Astrocyte of the cerebellum (primary cell): ENCODE measurements at regions not wholly inside any gene's neighbourhood (a gene's known extent, or its start where the extent isn't known, plus 50 kb on each side); places are given as distances from the start of the nearest gene placed in this dataset.

Experiments
- DNase-seq: peaks from one replicate; pipeline ENCODE4 v3.0.0-alpha.2; 2011; ENCODE audit warnings: low read depth
- H3K4me3 ChIP-seq: 2 replicates; pipeline ENCODE4 v1.5.1; 2011; ENCODE audit warnings: mild to moderate bottlenecking, low read depth, low read length, moderate library complexity
- in situ Hi-C: cut with HindIII; loops from 2 replicates; pipeline ENCODE4 v1.10.0; 2017; ENCODE audit warnings: low sequenced_read_pairs
- TF ChIP-seq, protein P1 (sequence below): IDR thresholded peaks from 2 replicates; pipeline ENCODE4 v1.5.1; 2012; ENCODE audit warnings: low read length, low read depth, moderate library complexity, mild to moderate bottlenecking; ENCODE audit errors: missing control alignments

DNA sequence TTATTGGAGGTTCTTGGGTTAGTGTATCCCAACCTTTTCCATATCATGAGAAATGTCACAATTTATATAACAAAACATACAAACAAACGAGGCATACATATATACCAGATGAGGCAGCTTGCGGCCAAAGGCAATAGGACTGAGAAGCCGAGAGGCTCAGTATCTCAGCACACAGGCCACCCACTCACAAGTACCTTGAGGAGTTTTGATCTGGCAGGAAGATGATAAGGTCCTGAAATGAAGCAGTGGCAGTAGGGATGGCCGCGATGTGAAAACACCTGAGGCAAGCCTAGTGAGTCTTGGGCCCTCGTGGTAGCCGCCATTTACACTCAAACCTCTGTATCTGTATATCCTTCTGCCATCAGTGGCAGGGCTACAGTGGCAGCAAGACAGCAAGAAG is 55.3 kb upstream of the PRPS1 start:
- in situ Hi-C loops: no loop called here
- no peak overlapping the region for H3K4me3 ChIP-seq
- DNase-seq: no peak
- TF ChIP-seq, protein P1, sequence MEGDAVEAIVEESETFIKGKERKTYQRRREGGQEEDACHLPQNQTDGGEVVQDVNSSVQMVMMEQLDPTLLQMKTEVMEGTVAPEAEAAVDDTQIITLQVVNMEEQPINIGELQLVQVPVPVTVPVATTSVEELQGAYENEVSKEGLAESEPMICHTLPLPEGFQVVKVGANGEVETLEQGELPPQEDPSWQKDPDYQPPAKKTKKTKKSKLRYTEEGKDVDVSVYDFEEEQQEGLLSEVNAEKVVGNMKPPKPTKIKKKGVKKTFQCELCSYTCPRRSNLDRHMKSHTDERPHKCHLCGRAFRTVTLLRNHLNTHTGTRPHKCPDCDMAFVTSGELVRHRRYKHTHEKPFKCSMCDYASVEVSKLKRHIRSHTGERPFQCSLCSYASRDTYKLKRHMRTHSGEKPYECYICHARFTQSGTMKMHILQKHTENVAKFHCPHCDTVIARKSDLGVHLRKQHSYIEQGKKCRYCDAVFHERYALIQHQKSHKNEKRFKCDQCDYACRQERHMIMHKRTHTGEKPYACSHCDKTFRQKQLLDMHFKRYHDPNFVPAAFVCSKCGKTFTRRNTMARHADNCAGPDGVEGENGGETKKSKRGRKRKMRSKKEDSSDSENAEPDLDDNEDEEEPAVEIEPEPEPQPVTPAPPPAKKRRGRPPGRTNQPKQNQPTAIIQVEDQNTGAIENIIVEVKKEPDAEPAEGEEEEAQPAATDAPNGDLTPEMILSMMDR: no peak

DNA sequence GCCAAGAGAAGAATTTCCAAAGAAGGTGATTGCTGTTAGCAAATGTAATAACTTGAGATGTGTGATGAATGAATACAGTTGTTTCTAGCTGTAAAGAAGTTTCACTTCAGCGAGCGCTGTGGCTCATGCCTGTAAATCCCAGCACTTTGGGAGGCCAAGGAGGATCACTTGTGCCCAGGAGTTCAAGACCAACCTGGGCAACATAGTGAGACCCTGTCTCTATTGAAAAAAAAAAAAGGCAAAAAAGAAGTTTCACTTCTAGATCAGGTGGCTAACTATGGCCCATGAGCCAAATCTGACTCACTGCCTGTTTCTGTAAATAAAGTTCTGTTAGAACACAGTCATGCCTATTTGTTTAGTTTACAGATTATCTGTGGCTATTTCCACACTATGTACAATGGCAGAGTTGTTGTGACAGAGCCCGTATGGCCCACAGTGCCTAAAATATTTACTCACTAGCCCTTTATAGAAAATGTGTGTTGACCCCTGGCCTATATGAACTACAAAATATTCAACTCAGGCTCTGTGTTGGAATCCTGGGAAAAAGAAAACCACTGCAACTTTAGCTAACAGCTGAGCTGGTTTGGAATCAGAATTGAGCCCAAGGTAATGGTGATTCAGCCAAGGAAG is 54.1 kb upstream of the PRPS1 start:
- no peak for DNase-seq
- in situ Hi-C loops: no loop called here
- TF ChIP-seq, protein P1: no peak
- no peak overlapping the region for H3K4me3 ChIP-seq

DNA sequence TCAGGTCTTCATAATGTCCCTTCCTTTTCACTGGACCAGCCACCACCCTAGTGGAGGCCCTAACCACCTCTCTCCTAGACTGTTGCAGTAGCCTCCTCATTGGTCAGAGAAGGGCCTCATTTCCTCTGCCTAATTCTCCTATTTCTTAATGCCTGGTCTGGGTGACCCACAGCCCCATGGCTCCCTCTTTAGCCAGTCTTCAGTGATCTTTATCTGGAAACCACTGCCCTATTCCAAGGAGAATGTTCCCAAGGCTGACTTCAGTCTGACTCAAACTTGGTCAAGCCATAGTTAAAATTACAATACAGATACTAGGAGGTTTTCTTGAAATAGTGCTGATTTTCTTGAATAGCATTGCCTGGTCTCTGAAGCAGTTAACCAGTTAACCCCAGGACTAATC is 53.6 kb upstream of the PRPS1 start:
- in situ Hi-C loops: no loop called here
- TF ChIP-seq, protein P1: no peak
- DNase-seq: no peak
- no peak overlapping the region for H3K4me3 ChIP-seq

DNA sequence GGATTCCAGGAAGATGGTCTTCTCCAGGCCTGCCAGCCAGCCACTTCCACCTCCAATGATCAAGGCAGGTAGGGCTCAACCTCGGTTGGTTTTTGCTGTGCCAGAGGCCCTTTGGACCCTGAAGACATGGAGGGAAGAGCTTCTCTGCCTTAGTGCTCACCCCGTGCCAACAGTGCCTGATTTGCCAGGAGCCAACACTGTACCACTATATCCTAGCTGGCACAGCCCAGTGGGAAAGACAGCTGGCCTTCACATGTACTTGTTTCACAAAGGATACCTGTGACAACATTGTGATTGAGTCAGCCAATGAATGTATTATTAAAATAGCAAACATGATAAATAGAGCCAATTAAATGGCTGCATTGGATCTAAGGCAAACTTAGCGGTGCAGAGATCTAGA is 51.9 kb upstream of the PRPS1 start:
- no peak overlapping the region for H3K4me3 ChIP-seq
- no peak for DNase-seq
- TF ChIP-seq, protein P1: no peak
- in situ Hi-C loops: no loop called here

DNA sequence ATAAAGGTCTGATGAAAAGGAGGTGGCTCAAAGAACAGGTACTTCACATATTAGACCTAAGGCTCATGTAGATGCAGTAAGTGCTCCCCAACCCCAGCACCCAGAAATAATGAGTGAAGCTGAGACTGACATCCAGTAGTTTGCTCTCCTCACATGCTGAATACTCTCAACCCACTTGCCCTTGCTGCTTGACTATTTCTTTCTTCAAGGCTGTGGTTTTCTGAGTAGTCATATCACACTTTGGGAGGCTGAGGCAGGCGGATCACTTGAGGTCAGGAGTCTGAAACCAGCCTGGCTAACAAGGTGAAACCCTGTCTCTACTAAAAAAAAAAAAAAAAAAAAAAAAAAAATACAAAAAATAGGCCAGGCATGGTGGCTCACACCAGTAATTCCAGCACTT is 51.5 kb upstream of the PRPS1 start:
- no peak overlapping the region for H3K4me3 ChIP-seq
- DNase-seq: no peak
- TF ChIP-seq, protein P1: no peak
- in situ Hi-C loops: no loop called here

DNA sequence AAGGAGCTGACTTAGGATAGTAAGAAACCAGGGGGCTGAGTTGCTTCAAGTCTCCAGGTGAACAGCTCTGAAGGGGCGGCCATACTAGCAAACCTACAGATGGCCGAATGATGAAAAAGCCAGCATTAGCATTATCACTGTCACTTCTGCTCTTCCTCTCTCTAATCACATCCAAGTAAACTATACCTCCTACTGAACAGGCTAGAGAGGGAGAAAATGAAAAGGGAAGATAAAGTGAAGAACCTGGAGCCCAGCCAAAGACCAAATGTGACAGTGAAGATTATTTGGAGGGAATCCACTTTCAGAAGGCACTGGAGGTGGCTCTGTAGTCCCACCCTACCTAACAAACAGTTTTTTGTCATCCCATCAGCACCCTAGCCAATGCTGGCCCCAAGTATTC is 50.4 kb upstream of the PRPS1 start:
- no peak for DNase-seq
- in situ Hi-C loops: no loop called here
- H3K4me3 ChIP-seq: no peak overlapping the region
- TF ChIP-seq, protein P1: no peak
